Endometrium (tissue), 2 donors: ENCODE measurements at regions not wholly inside any gene's neighbourhood (a gene's known extent, or its start where the extent isn't known, plus 50 kb on each side); places are given as distances from the start of the nearest gene placed in this dataset.

ENCODE experiments used
- FAIRE-seq: peaks from 2 replicates; lab custom pipeline; 2012; peaks lifted over from hg19 to GRCh38; lab: Jason Lieb, UNC
- donor health status: control.
- donor health status: control.

- no peak for FAIRE-seq
Observed at GRCh38 chr13:75132701-75133695, 349.0 kb downstream of the TBC1D4 start.

- FAIRE-seq: no peak
Observed at GRCh38 chr13:75129331-75129730, 352.6 kb downstream of the TBC1D4 start.

- FAIRE-seq: no peak
Observed at GRCh38 chr13:75124415-75124814, 357.6 kb downstream of the TBC1D4 start.

GRCh38 chr13:75123428-75123827 is 358.5 kb downstream of the TBC1D4 start:
- no peak for FAIRE-seq

GRCh38 chr13:75120085-75120484 is 361.9 kb downstream of the TBC1D4 start:
- FAIRE-seq: no peak

GRCh38 chr13:75115171-75115570 is 366.8 kb downstream of the TBC1D4 start:
- FAIRE-seq: no peak

DNA sequence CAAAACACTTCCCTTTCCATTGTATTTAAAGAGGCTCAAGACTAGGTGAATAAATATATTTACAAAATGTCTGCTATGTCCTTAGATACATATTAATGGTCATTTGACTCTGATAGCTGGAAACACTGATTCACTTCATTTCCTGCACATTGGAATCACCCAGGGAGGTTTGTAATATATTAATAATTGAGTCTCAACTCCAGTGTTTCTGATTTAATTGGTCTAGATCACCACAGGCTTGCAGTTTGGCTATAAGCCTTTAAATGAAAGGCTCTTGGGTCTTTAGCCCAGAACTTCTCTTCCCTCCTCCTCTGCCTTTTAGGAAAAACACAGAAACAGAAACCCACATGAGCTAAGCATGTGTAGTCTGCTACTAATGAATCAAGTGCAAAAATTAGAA is 378.0 kb downstream of the TBC1D4 start:
- FAIRE-seq: no peak

DNA sequence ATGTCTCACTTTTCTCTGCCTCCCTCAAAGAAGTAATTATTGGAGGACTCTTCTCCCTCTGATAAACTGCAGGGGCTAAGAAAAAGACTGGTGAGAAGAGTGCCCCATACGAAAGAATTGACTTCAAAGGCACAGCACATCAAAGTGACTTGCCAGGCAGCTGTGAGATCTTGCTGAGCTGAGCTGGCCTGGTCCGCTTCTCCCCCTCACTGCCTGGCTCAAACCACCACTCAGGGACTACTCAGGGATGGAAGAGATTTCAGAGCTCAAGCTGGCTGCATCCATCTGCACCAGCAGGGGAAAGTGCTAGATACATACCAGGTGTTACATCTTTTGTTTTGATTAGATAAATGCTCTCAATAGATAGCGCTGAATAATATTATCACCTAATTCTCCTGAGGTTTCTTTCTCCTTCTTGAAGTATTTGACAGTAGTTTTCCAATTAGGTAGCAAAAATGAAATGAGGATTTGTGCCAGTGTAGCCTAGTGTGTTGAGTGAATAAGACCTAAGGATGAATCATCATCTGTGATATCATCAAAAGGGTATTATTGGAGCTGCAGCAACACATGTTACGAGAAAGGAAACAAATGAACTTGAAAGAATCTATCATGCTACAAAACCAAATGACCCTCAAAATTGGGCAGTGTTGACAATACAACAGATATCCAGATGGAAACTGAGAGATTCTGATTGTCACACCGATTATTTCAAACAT is 379.8 kb downstream of the TBC1D4 start:
- FAIRE-seq: no peak

GRCh38 chr13:75101348-75101747 is 380.6 kb downstream of the TBC1D4 start:
- no peak for FAIRE-seq

DNA sequence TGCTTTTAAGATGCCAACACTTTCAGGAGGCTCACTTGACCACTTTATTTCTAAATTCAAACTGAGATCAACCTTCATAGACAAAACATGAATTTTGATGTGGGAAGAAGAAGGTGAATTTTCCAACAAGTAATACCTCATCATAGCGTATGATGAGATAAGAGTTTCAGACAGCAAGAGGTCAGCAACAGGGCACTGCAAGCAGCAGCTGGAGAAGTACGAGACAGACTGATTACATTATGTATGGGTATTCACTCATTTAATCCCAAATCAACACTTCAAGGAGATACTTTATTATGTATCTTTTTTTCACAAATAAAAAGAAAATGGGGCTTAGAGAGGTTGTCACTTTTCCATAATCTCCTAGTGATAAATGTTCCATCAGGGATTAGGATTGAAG is 389.8 kb downstream of the TBC1D4 start:
- no peak for FAIRE-seq

DNA sequence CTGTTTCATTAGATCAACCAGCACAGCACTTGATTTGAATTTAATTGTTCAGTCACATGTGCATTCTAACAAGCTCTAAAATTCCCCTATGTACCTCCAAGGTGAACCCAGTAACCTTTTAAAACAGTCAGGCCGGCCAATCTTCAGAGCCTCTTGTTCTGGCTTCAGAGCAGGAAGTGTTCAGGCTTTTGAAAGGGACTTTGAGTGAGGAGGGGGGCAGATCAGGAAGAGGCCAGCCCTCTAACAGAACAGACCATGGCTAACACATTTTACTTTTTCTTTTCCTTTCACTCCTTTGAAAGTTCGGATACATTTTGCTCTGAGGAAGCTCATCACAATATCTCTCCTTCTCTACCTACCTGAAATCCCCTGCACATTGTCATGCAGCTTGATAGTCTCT is 390.3 kb downstream of the TBC1D4 start:
- no peak for FAIRE-seq

DNA sequence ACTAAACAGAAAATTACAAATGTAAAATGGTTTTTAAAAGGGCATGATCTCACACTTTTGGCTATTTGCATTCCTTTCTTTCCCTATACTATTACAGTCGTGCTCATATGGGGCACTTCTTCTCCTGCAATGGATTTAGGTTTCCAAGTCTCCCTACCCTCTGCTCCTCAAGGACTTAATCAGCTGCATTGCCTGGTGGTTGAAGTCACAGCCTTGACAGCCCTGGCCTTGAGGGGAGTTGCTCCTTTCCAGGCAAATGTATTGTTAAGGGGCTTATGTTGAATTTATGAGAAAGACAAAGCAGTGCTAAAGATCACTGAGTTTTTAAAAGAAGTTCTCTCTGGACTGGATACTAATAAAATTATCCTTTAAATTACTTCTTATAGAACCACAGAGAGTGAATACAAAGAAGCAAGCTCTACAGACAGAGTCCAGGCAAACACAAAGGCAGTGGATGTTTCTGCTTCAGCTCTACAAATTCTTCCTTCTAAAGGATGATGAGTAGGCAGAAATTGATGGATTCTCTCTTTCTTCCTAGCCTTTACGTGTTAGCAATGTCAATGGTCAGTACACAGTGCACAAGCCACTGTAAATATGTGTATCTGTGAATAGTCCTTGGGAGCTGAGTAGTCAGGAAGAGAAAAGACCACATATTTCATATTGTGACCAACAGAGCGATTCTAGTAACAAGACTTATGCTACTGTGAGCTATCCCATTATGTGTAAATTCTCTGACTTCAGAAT is 390.9 kb downstream of the TBC1D4 start:
- FAIRE-seq: no peak

GRCh38 chr13:75088915-75089314 is 393.1 kb downstream of the TBC1D4 start:
- no peak for FAIRE-seq

GRCh38 chr13:75079226-75079625 is 402.7 kb downstream of the TBC1D4 start:
- no peak for FAIRE-seq

- FAIRE-seq: no peak
Observed at GRCh38 chr13:75076476-75076875, 405.5 kb downstream of the TBC1D4 start.

DNA sequence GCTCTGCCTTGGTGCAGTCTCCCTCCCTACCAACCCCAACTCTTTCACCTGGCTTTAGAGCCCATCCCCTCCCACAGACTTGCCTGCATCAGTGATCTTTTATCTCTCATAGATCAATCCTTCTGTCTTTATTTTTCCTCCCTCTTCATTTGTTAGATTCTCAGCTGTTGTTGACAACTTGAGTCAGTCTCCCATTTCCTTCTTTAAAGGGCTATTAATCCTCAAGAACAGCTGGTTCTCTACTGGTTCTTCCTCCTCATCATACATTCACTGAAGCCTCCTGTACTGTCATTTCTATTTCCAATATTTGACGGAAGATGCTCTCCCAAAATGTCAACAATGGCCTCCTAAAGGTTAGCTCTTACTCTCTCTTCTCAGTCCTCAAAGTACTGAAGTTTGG is 408.2 kb downstream of the TBC1D4 start:
- FAIRE-seq: no peak

- no peak for FAIRE-seq
Observed at GRCh38 chr13:75072891-75073290, 409.1 kb downstream of the TBC1D4 start.

DNA sequence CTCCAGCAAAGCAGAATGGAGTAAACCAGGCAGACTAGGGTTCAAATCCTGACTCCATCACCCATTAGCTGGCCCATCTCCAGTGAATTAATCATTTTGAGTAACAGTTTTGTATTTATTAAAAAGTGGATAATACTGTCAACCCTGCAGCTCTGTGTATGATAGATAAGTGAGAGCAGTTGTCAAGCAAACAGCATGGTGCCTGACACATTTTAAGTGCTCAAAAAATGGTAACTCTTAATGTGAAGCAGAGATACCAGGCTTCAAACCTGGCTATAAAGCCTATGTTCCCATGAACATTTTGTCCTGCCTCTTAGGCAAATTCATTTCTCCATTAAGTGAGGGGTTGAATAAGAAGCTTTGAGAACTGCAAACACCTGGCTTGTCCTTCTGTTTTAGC is 409.6 kb downstream of the TBC1D4 start:
- no peak for FAIRE-seq

DNA sequence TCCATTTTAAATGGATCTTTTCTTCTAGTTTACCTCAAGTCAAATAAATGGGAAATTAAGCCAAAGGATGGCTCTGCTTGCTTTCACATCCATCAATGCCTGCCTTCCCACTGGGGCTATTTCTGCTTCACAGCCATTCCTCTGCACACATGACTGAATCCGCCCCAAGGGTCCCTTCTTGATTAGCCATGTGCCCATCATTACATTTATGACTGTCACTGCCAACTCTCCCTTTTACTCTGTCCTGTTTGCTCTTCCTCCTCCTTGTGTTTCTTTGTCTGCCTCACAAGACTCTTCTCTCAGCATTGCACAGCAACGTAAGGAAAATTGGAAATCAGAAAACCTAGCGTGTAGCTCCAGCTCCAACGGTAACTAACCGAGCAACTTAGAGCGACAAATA is 410.2 kb downstream of the TBC1D4 start:
- FAIRE-seq: no peak

- FAIRE-seq: no peak
Observed at GRCh38 chr13:75071395-75071794, 410.6 kb downstream of the TBC1D4 start.

DNA sequence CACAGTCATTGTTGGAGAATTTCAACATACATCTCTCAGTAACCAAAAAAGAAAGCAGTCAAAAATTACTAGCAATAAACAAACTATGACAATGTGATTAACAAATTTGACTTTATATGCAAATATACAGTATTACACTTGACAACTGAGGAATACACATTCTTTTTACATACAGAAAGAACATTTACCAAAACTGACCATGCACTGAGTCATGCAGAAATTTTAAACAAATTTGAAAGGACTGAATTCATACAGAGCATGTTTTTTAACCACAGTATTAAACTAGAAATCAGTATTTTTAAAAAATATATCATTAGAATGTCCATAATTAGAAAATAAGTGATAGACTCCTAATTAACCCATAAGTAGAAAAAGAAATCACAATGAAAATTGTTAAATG is 420.1 kb downstream of the TBC1D4 start:
- FAIRE-seq: no peak

- FAIRE-seq: no peak
Observed at GRCh38 chr13:75055296-75055695, 426.7 kb downstream of the TBC1D4 start.

DNA sequence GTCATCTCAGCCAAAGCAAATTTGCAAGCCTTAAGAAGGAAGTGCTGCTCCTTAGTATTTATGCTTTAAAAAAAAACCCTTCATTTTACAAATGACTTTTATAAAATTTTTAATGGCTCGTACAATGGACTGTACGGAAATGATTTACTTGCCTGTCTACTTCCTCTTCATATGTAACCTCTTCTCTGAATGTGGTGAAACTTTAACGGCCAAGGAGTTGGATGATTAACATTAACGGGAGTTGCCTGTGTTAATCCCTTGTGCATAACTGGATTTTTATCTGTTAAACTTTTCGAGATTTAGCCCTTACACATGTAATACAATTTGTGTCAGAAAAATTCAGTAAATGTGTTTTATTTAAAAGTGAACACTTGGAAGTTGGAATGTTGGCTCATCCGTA is 429.4 kb downstream of the TBC1D4 start:
- peak; percentile 59 for FAIRE-seq
